ENCODE measurements at regions not wholly inside any gene's neighbourhood (a gene's known extent, or its start where the extent isn't known, plus 50 kb on each side); places are given as distances from the start of the nearest gene placed in this dataset.

- H3K27me3 ChIP-seq (ENCODE audit: insufficient read depth, poor library complexity, severe bottlenecking), result no peaks in the 10 kb centered on the region
- TF ChIP-seq REST (IDR thresholded peaks at IDR 0.05; ENCODE audit: insufficient replicate concordance, low read depth) (no peak), SPI1 (IDR thresholded peaks at IDR 0.05; ENCODE audit: borderline replicate concordance, low read depth) (no peak), CTCF (IDR thresholded peaks at IDR 0.05; ENCODE audit: insufficient read depth, low read length) (no peak), GABPA (IDR thresholded peaks at IDR 0.05; ENCODE audit: low read depth) (no peak)
- H3K27ac ChIP-seq (replicated peaks), result no peak overlapping the region
- DNase-seq (ENCODE audit: low read depth in 1 of 2, low spot score in 1 of 2), result no peak
- no peak overlapping the region for H3K4me3 ChIP-seq (replicated peaks; ENCODE audit: insufficient read depth, low read length)
Observed at GRCh38 chr4:19379191-19379708, 872.5 kb upstream of the SLIT2 start.

GRCh38 chr4:19375931-19376330 is 875.8 kb upstream of the SLIT2 start:
- TF ChIP-seq SPI1 (IDR thresholded peaks at IDR 0.05; ENCODE audit: borderline replicate concordance, low read depth) (no peak), POLR2AphosphoS5 (IDR thresholded peaks at IDR 0.05; ENCODE audit: low read depth) (no peak), GABPA (IDR thresholded peaks at IDR 0.05; ENCODE audit: low read depth) (no peak), CTCF (IDR thresholded peaks at IDR 0.05; ENCODE audit: insufficient read depth, low read length) (no peak), REST (IDR thresholded peaks at IDR 0.05; ENCODE audit: insufficient replicate concordance, low read depth) (no peak)
- no peaks in the 10 kb centered on the region for H3K27me3 ChIP-seq (ENCODE audit: insufficient read depth, poor library complexity, severe bottlenecking)
- H3K27ac ChIP-seq (replicated peaks), result no peak overlapping the region
- H3K4me3 ChIP-seq (replicated peaks; ENCODE audit: insufficient read depth, low read length), result no peak overlapping the region
- DNase-seq (ENCODE audit: low read depth in 1 of 2, low spot score in 1 of 2), result no peak

- Histone ChIP-seq H3K27me3 (ENCODE audit: insufficient read depth, poor library complexity, severe bottlenecking) (no peaks in the 10 kb centered on the region), H3K4me3 (replicated peaks; ENCODE audit: insufficient read depth, low read length) (no peak overlapping the region), H3K27ac (replicated peaks) (no peak overlapping the region)
- TF ChIP-seq SPI1 (IDR thresholded peaks at IDR 0.05; ENCODE audit: borderline replicate concordance, low read depth) (no peak), GABPA (IDR thresholded peaks at IDR 0.05; ENCODE audit: low read depth) (no peak), CTCF (IDR thresholded peaks at IDR 0.05; ENCODE audit: insufficient read depth, low read length) (no peak), POLR2AphosphoS5 (IDR thresholded peaks at IDR 0.05; ENCODE audit: low read depth) (no peak), REST (IDR thresholded peaks at IDR 0.05; ENCODE audit: insufficient replicate concordance, low read depth) (no peak)
- DNase-seq (ENCODE audit: low read depth in 1 of 2, low spot score in 1 of 2), result no peak
Observed at GRCh38 chr4:19375136-19375804, 876.4 kb upstream of the SLIT2 start.

Data from HL-60 (cell line).